ENCODE measurements at regions not wholly inside any gene's neighbourhood (a gene's known extent, or its start where the extent isn't known, plus 50 kb on each side); places are given as distances from the start of the nearest gene placed in this dataset.

DNA sequence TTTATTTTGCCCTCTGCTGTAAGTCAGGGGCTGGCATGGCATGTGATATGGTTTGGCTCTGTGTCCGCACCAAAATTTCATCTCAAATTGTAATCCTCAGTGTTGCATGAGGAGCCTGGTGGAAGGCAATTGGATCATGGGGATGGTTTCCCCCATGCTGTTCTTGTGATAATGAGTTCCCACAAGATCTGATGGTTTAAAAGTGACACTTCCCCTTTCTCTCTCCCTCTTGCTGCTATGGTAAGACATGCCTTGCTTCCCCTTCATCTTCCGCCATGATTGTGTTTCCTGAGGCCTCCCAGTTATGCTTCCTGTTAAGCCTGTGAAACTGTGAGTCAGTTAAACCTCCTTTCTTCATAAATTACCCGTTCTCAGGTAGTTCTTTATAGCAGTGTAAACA, 72.0 kb upstream of the MSX1 start:
- H3K27me3 ChIP-seq (ENCODE audit: insufficient read depth, poor library complexity, severe bottlenecking) = no peaks in the 10 kb centered on the region
- DNase-seq (ENCODE audit: low spot score) = no peak
- TF ChIP-seq, protein P1, sequence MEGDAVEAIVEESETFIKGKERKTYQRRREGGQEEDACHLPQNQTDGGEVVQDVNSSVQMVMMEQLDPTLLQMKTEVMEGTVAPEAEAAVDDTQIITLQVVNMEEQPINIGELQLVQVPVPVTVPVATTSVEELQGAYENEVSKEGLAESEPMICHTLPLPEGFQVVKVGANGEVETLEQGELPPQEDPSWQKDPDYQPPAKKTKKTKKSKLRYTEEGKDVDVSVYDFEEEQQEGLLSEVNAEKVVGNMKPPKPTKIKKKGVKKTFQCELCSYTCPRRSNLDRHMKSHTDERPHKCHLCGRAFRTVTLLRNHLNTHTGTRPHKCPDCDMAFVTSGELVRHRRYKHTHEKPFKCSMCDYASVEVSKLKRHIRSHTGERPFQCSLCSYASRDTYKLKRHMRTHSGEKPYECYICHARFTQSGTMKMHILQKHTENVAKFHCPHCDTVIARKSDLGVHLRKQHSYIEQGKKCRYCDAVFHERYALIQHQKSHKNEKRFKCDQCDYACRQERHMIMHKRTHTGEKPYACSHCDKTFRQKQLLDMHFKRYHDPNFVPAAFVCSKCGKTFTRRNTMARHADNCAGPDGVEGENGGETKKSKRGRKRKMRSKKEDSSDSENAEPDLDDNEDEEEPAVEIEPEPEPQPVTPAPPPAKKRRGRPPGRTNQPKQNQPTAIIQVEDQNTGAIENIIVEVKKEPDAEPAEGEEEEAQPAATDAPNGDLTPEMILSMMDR (IDR thresholded peaks at IDR 0.05; ENCODE audit: poor library complexity, severe bottlenecking) = no peak
- ATAC-seq (ENCODE audit: low read depth) = no peak
- no peak overlapping the region for H3K27ac ChIP-seq (ENCODE audit: poor library complexity, severe bottlenecking)
- H3K9me3 ChIP-seq (ENCODE audit: severe bottlenecking) = no peaks in the 10 kb centered on the region
- H3K36me3 ChIP-seq (ENCODE audit: low read depth) = no peaks in the 10 kb centered on the region
- H3K4me1 ChIP-seq (ENCODE audit: insufficient read depth, poor library complexity, severe bottlenecking) = no peaks in the 10 kb centered on the region
- no peak overlapping the region for H3K4me3 ChIP-seq (ENCODE audit: severe bottlenecking)

DNA sequence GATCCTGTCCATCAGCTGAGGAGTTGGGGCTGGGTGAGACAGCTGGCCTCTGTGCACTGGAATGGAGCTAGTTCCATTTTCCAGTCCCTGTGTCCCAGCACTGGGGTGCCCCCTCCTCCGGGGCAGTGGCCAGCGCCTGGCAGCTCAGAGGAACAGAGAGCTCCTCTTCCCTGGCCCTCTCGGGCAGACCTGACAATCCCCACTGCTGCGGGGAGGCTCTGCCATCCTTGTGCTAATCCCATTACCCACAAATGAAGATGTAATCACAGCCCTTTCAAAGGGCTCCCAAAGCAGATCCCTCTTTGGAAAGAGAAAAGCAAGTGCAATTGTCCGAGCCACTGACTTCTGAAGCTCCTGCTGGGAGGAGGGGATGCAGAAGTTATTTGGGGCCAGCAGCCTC, 75.1 kb upstream of the MSX1 start:
- H3K27ac ChIP-seq (ENCODE audit: poor library complexity, severe bottlenecking) = no peak overlapping the region
- DNase-seq (ENCODE audit: low spot score) (no peak), ATAC-seq (ENCODE audit: low read depth) (no peak)
- H3K36me3 ChIP-seq (ENCODE audit: low read depth) = no peaks in the 10 kb centered on the region
- H3K9me3 ChIP-seq (ENCODE audit: severe bottlenecking) = no peaks in the 10 kb centered on the region
- TF ChIP-seq, protein P1 (IDR thresholded peaks at IDR 0.05; ENCODE audit: poor library complexity, severe bottlenecking) = no peak
- no peaks in the 10 kb centered on the region for H3K27me3 ChIP-seq (ENCODE audit: insufficient read depth, poor library complexity, severe bottlenecking)
- no peak overlapping the region for H3K4me3 ChIP-seq (ENCODE audit: severe bottlenecking)
- no peaks in the 10 kb centered on the region for H3K4me1 ChIP-seq (ENCODE audit: insufficient read depth, poor library complexity, severe bottlenecking)

DNA sequence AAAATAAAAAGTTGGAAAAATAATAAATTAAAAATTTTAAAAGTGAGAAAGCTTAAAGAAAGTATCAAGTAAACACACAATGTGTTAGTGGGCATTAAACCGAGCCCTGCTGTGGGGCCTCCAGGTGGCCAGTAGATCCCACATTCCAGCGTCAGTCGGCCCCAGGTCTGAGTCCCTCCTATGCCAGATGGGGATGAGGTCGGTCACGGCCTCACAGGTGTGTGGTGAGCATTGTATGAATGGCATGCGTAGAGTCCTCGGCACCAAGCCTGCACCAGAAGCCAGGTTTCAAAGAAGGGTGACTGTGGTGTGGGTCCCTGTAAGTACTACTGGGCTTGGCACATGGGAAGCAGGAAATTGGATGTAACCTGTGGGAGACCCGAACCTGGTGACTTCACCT, 75.6 kb upstream of the MSX1 start:
- ATAC-seq (ENCODE audit: low read depth) (no peak), DNase-seq (ENCODE audit: low spot score) (no peak)
- Histone ChIP-seq H3K4me3 (ENCODE audit: severe bottlenecking) (no peak overlapping the region), H3K27me3 (ENCODE audit: insufficient read depth, poor library complexity, severe bottlenecking) (no peaks in the 10 kb centered on the region), H3K9me3 (ENCODE audit: severe bottlenecking) (no peaks in the 10 kb centered on the region), H3K36me3 (ENCODE audit: low read depth) (no peaks in the 10 kb centered on the region), H3K4me1 (ENCODE audit: insufficient read depth, poor library complexity, severe bottlenecking) (no peaks in the 10 kb centered on the region), H3K27ac (ENCODE audit: poor library complexity, severe bottlenecking) (no peak overlapping the region)
- TF ChIP-seq, protein P1 (IDR thresholded peaks at IDR 0.05; ENCODE audit: poor library complexity, severe bottlenecking) = no peak

DNA sequence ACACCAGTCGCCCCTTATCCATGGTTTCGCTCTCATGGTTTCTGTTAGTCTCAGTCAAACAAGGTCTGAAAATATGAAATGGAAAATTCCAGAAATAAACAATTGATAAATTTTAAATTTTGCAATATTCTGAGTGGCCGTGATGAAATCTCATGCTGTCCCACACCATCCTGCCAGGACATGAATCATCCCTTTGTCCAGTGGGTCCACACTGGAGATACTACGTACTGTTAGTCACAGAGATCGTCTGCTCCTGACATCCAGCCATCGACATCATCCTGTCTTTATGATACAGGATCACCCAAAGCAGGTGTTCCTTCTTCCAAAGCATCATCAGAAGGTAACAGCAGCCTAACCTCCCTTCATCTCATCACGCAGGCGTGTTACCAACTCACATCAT, 76.5 kb upstream of the MSX1 start:
- H3K4me1 ChIP-seq (ENCODE audit: insufficient read depth, poor library complexity, severe bottlenecking) = no peaks in the 10 kb centered on the region
- TF ChIP-seq, protein P1 (IDR thresholded peaks at IDR 0.05; ENCODE audit: poor library complexity, severe bottlenecking) = no peak
- H3K27ac ChIP-seq (ENCODE audit: poor library complexity, severe bottlenecking) = no peak overlapping the region
- H3K9me3 ChIP-seq (ENCODE audit: severe bottlenecking) = no peaks in the 10 kb centered on the region
- no peaks in the 10 kb centered on the region for H3K36me3 ChIP-seq (ENCODE audit: low read depth)
- H3K4me3 ChIP-seq (ENCODE audit: severe bottlenecking) = no peak overlapping the region
- ATAC-seq (ENCODE audit: low read depth) (no peak), DNase-seq (ENCODE audit: low spot score) (no peak)
- H3K27me3 ChIP-seq (ENCODE audit: insufficient read depth, poor library complexity, severe bottlenecking) = no peaks in the 10 kb centered on the region

DNA sequence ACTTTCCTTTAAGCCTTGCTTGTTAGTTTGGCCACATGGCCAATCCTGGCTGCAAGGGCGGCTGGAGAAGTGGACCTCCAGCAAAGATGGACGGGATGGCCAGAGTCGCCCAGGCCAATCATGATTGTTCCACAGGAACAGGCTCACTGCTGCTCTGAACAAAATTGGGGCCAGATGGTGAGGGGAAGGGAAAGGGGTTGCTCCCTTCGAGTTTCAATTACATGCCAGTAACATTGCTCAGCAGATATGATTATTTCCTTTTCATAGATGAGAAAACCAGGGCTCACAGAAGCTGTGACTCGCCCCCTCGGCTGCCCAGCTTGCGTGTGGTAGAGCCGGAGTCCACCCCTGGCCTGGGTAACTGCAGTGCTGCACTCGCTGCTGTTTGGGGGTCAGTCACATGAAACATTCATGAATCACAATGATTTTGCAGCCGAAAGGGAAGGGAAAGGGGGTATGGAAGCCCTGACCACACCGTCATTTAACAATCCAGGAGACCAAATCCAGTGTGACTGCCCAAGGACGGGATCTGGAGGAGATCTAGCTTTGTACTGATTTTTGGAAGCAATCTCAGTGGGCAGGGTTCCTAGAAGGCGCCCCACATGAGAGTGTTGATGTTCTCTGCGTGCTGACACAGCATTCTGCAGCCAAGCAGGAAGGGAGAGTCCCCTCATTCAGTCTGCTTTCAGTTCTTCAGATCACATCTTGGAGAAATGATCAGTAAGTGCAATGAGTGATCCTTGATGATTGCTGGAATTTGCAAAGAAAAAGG, 77.3 kb upstream of the MSX1 start:
- no peaks in the 10 kb centered on the region for H3K36me3 ChIP-seq (ENCODE audit: low read depth)
- no peaks in the 10 kb centered on the region for H3K9me3 ChIP-seq (ENCODE audit: severe bottlenecking)
- H3K4me1 ChIP-seq (ENCODE audit: insufficient read depth, poor library complexity, severe bottlenecking) = no peaks in the 10 kb centered on the region
- TF ChIP-seq, protein P1 (IDR thresholded peaks at IDR 0.05; ENCODE audit: poor library complexity, severe bottlenecking) = no peak
- no peak overlapping the region for H3K4me3 ChIP-seq (ENCODE audit: severe bottlenecking)
- no peak overlapping the region for H3K27ac ChIP-seq (ENCODE audit: poor library complexity, severe bottlenecking)
- no peak for ATAC-seq (ENCODE audit: low read depth)
- no peaks in the 10 kb centered on the region for H3K27me3 ChIP-seq (ENCODE audit: insufficient read depth, poor library complexity, severe bottlenecking)
- no peak for DNase-seq (ENCODE audit: low spot score)

Data from RWPE2 (cell line).